Ovary (tissue), 7 donors: ENCODE measurements at regions not wholly inside any gene's neighbourhood (a gene's known extent, or its start where the extent isn't known, plus 50 kb on each side); places are given as distances from the start of the nearest gene placed in this dataset.

ENCODE experiments used
- DNase-seq, 5 donors: peaks; one replicate each; pipeline ENCODE4 v3.0.0-alpha.2; 2019 to 2020
- H3K27ac ChIP-seq, 2 donors: fragments of 200-600 bp; one replicate each; pipeline versions ENCODE4 v1.5.1 to v1.8.0; 2019 to 2022
- H3K27me3 ChIP-seq: fragments of 200-600 bp; one replicate; pipeline ENCODE4 v1.8.0; 2022
- H3K36me3 ChIP-seq: fragments of 200-600 bp; sonication (generic); one replicate; pipeline ENCODE4 v1.5.1; 2019
- H3K4me1 ChIP-seq: one replicate; pipeline ENCODE4 v1.8.1; 2013; ENCODE audit warnings: mild to moderate bottlenecking, moderate library complexity; ENCODE audit not compliant: insufficient read depth
- H3K4me3 ChIP-seq: fragments of 200-600 bp; sonication (generic); one replicate; pipeline ENCODE4 v1.5.1; 2017
- H3K9me3 ChIP-seq, 2 donors: fragments of 200-600 bp in 1 of 2; sonication (generic) in 1 of 2; one replicate each; pipeline versions ENCODE4 v1.5.1 to v1.8.1; 2013 to 2019; ENCODE audit warnings: mild to moderate bottlenecking in 1 of 2, moderate library complexity in 1 of 2
- EP300 ChIP-seq: sonication (generic); formaldehyde crosslinking; IDR thresholded peaks from one replicate; pipeline ENCODE4 v1.6.1; 2017; ENCODE audit warnings: antibody characterized with exemption
- POLR2A ChIP-seq: fragments of 450-650 bp; IDR thresholded peaks from one replicate; pipeline ENCODE4 v1.6.1; 2017; ENCODE audit warnings: antibody characterized with exemption, mild to moderate bottlenecking, moderate library complexity
- WGBS, 3 donors: extraction: QIAGEN DNeasy Blood & Tissue Kit in 1 of 3; methylation state at CpG; one replicate each; pipeline versions ENCODE4 v1.1.5 to v1.1.7; 2013 to 2017; 5-methylcytosine and 5-hydroxymethylcytosine counted together
- intact Hi-C, 4 donors: fragments of 100-400 bp; cut with DNase I; formaldehyde crosslinking; loops; one replicate each; pipeline versions ENCODE4 v1.11.0 to v1.15.1; 2022 to 2023
- TF ChIP-seq, protein P1 (sequence below), 3 donors: fragments of 450-650 bp in 2 of 3; fragments of 200-600 bp in 1 of 3; IDR thresholded peaks; one replicate each; pipeline versions ENCODE4 v1.5.1 to v1.8.0; 2016 to 2022; ENCODE audit warnings: antibody characterized with exemption in 3 of 3, mild to moderate bottlenecking in 1 of 3
- donor health status: DM: no; HTN: no; CAD: no; lungs with moderate emphysema.
- donor health status: DM: no; HTN: no; CAD: no.
- donor health status: Bipolar disorder and iron deficiency.
- donor health status: DM: no; HTN: no; CAD: no.
- donor health status: DM: yes; HTN: yes; CAD: no.

GRCh38 chr12:73517859-73518258, 1019.8 kb upstream of the ATXN7L3B start:
- H3K36me3 ChIP-seq, result no peaks in the 10 kb centered on the region
- WGBS, 3 donors, result 0% methylated on average over 1 of the region's 1 CpG
- no peak for DNase-seq

GRCh38 chr12:73529231-73529630, 1008.4 kb upstream of the ATXN7L3B start:
- WGBS, 3 donors, result 77 to 88% (median 83%) methylated on average over 1 of the region's 1 CpG
- H3K36me3 ChIP-seq, result no peaks in the 10 kb centered on the region
- no peak overlapping the region for H3K27ac ChIP-seq
- no peak for TF ChIP-seq POLR2A
- TF ChIP-seq, protein P1, sequence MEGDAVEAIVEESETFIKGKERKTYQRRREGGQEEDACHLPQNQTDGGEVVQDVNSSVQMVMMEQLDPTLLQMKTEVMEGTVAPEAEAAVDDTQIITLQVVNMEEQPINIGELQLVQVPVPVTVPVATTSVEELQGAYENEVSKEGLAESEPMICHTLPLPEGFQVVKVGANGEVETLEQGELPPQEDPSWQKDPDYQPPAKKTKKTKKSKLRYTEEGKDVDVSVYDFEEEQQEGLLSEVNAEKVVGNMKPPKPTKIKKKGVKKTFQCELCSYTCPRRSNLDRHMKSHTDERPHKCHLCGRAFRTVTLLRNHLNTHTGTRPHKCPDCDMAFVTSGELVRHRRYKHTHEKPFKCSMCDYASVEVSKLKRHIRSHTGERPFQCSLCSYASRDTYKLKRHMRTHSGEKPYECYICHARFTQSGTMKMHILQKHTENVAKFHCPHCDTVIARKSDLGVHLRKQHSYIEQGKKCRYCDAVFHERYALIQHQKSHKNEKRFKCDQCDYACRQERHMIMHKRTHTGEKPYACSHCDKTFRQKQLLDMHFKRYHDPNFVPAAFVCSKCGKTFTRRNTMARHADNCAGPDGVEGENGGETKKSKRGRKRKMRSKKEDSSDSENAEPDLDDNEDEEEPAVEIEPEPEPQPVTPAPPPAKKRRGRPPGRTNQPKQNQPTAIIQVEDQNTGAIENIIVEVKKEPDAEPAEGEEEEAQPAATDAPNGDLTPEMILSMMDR (IDR thresholded peaks at IDR 0.05), result no peak
- TF ChIP-seq EP300, result no peak
- no peaks in the 10 kb centered on the region for H3K4me1 ChIP-seq
- no peak for DNase-seq
- no peaks in the 10 kb centered on the region for H3K9me3 ChIP-seq
- intact Hi-C loops, result no loop called here
- H3K4me3 ChIP-seq, result no peak overlapping the region
- H3K27me3 ChIP-seq, result no peaks in the 10 kb centered on the region

More at GRCh38 chr12:73517859-73518258, 1019.8 kb upstream of the ATXN7L3B start:
- Histone ChIP-seq H3K9me3 (no peaks in the 10 kb centered on the region), H3K27me3 (no peaks in the 10 kb centered on the region), H3K4me3 (no peak overlapping the region), H3K27ac (no peak overlapping the region), H3K4me1 (no peaks in the 10 kb centered on the region)
- TF ChIP-seq EP300 (no peak), POLR2A (no peak)
- TF ChIP-seq, protein P1 (IDR thresholded peaks at IDR 0.05), result no peak
- intact Hi-C loops, result no loop called here

- intact Hi-C loops, result no loop called here
- TF ChIP-seq, protein P1 (IDR thresholded peaks at IDR 0.05), result no peak
- no peak for TF ChIP-seq EP300
- Histone ChIP-seq H3K4me1 (no peaks in the 10 kb centered on the region), H3K36me3 (no peaks in the 10 kb centered on the region), H3K27ac (no peak overlapping the region), H3K4me3 (no peak overlapping the region), H3K9me3 (no peaks in the 10 kb centered on the region), H3K27me3 (no peaks in the 10 kb centered on the region)
- DNase-seq, result no peak
Observed at GRCh38 chr12:73529954-73530353, 1007.7 kb upstream of the ATXN7L3B start.

DNA sequence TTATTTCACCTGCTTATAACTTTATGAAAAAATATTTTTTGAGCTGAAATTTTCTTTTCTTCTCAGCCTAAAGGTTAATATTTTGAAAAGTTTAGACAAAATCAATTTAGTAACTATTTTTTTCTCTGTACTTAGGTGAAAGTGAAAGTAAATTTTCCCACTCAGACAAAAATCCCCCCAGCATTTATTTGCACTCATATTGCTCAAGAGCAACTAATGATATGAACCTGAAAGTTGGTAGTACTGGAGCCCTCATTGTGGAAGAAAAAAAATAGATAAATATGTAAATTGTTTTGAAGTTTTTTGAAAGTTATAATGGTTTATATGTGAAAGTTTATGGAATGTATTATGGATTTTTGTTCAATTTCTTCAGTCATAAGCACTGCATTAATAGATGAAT, 1005.9 kb upstream of the ATXN7L3B start:
- no peaks in the 10 kb centered on the region for H3K36me3 ChIP-seq
- no peak overlapping the region for H3K27ac ChIP-seq
- no peak overlapping the region for H3K4me3 ChIP-seq
- no peak for DNase-seq
- TF ChIP-seq EP300 (no peak), POLR2A (no peak)
- TF ChIP-seq, protein P1 (IDR thresholded peaks at IDR 0.05), result no peak
- intact Hi-C loops, result no loop called here
- H3K27me3 ChIP-seq, result no peaks in the 10 kb centered on the region
- no peaks in the 10 kb centered on the region for H3K4me1 ChIP-seq
- no peaks in the 10 kb centered on the region for H3K9me3 ChIP-seq

GRCh38 chr12:73547421-73547820, 990.2 kb upstream of the ATXN7L3B start:
- intact Hi-C loops, result no loop called here
- H3K27ac ChIP-seq, result no peak overlapping the region
- H3K9me3 ChIP-seq, result no peaks in the 10 kb centered on the region
- no peak overlapping the region for H3K4me3 ChIP-seq
- no peaks in the 10 kb centered on the region for H3K36me3 ChIP-seq
- TF ChIP-seq EP300, result no peak
- TF ChIP-seq POLR2A, result no peak
- TF ChIP-seq, protein P1 (IDR thresholded peaks at IDR 0.05), result no peak
- DNase-seq, result no peak
- H3K27me3 ChIP-seq, result no peaks in the 10 kb centered on the region
- H3K4me1 ChIP-seq, result no peaks in the 10 kb centered on the region
